HG02642 (cell line): ENCODE measurements at regions not wholly inside any gene's neighbourhood (a gene's known extent, or its start where the extent isn't known, plus 50 kb on each side); places are given as distances from the start of the nearest gene placed in this dataset.
"Not testable (repeated sequence)": the region's sequence is repeated elsewhere in the genome, so short reads cannot be mapped to it uniquely, and the experiment has no call there.

ENCODE experiments used
- ATAC-seq: cut with Tn5 transposase; IDR thresholded peaks from one replicate; pipeline ENCODE4 v1.9.1; 2021; ENCODE audit warnings: mild to moderate bottlenecking; ENCODE audit not compliant: unreplicated experiment, poor library complexity

DNA sequence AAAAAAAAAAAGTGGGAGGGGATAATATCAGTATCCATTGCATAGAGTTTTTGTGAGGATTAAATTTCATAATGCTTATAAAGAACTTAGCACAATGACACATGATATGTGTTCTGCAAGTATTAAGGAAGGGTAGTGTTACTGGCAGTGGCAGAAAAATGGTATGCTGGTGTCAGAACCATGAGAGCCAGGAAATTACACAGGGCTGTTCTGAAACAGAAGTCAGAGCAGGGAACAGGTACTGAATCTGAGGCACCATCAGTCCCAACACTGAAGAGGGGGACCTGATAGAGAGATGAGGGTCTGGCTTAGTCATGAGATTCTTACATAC, 601.1 kb upstream of the GRIA3 start:
- no peak for ATAC-seq

- no peak for ATAC-seq
These were observed 600.5 kb upstream of the GRIA3 start for GRCh38 chrX:122583551-122583950.

GRCh38 chrX:122584981-122585380, 599.1 kb upstream of the GRIA3 start:
- no peak for ATAC-seq

GRCh38 chrX:122586831-122587230, 597.2 kb upstream of the GRIA3 start:
- no peak for ATAC-seq

DNA sequence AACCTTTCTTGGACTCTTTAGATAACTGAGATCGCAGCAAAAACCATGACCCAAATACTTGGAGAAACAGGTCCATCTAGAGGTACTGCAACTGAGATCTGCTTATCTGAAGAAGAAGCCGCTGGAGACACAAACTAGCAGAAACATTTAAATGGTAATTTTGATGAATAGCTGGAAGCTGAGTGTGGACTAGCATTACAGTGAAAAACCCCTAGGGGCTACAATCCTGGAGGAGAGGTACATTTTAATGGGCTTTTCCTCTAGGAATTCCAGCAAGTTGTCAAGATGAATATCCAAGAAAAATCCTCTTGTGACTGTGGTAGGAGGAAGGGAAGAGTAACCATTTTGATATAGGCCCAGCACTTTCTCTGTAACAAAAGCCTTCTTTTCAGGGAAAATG, 592.5 kb upstream of the GRIA3 start:
- ATAC-seq = no peak

GRCh38 chrX:122596998-122597397, 587.1 kb upstream of the GRIA3 start:
- no peak for ATAC-seq

DNA sequence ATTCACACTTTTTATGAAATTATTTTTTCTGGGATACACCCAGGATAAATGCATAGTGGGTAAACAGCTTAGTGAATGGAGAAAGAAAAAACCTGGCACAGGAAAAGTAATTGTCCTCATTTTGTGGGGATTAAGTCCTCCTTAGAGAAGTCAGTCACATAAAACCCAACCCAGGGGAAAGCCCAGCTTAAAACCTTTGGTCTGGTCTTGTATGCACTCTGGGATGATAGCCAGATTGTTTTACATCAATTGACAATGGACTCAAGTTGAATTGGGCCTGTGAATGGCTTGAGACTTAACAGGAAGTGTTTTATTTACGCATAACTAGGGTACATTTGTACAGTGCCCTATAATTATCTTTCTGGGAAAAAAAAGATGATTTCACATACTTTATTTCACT, 561.3 kb upstream of the GRIA3 start:
- no peak for ATAC-seq

DNA sequence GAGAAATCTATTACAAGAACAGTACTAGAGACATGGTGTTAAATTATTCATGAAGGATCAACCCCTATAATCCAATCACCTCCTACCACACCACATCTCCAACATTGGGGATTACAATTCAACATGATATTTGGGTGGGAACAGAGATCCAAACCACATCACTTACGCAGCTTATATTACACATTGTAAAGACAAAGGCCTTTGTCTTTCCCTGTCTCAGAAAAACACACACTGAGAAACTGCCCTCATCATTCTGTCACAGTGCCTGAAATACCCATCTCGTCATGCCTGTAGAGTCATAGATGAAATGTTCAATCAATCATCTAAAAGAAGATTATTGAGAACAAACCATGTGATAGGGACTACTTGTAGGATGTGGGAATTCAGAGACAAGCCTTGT, 558.8 kb upstream of the GRIA3 start:
- ATAC-seq = no peak

DNA sequence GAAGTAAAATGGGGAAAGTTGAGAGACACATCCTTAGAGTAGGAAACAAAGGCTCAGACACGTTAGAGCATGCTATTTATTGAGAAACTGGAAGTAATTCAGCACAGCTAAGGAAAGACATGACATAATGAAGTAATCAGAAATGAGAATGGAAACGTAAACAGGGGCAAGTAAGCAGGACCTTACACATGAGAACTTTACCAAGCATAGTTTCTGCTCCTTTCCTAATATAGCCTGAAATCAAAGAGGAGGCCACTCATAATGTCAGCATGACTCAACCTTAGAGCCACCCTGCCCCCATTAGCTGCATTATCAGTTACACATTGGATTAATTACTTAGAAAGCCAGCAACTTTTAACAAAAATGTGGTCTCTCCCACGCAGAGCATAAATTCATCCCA, 558.3 kb upstream of the GRIA3 start:
- no peak for ATAC-seq

DNA sequence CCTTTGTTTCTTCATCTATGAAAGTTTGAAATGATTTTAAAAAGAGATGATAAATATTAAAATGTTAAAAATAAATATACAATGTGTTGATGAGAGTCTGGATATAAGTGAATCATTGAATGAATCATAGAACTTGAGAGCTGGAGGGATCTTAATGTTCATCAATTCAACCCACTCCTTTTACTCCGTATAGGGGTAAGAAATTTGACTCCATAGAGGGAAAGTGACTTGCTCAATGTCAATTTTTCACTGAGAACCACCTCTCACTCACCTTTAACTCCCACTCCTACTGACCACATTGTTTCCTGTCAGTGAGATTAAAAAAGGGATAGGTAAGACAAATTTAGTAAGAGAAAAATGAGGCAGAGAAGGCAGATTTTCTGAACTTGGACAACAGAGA, 557.2 kb upstream of the GRIA3 start:
- no peak for ATAC-seq

DNA sequence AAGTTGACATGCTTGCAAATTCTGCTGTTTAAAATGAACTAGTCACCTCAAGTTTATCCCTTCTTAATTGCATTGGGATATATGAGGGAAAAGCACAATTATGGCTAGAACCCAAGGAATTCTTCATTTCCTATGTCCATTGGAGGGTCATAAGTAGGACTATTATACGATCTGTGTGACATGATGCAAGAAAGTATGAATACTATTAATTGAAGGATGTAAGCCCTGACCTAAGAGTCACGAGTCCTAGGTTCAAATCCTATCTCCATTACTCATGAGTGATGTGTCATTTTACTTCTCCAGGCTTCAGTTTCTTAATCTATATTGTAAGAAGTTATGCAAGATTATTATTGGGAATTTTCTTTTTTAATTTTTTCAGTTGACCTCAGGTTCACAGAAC, 542.9 kb upstream of the GRIA3 start:
- no peak for ATAC-seq

DNA sequence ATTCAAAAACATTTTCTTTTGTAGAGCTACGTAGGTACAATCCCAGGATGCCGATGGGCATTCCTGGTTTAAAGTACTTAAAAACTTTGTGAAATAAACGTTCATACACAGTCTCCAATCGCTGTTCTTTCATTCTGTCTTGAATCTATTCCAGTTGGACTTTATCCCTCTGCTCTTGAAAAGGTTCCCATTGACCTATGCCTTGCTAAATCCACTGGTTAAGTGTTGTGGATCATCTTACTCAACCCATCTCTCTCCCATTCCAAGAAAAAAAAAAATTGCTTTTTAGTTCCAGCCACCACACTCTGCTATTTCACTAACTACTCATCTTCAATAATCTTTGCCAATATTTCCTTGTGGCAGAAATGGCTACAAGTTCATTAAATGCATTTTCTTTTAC, 542.3 kb upstream of the GRIA3 start:
- ATAC-seq = no peak

GRCh38 chrX:122655256-122655655, 528.8 kb upstream of the GRIA3 start:
- not testable (repeated sequence) for ATAC-seq

GRCh38 chrX:122666601-122667000, 517.5 kb upstream of the GRIA3 start:
- ATAC-seq = no peak

DNA sequence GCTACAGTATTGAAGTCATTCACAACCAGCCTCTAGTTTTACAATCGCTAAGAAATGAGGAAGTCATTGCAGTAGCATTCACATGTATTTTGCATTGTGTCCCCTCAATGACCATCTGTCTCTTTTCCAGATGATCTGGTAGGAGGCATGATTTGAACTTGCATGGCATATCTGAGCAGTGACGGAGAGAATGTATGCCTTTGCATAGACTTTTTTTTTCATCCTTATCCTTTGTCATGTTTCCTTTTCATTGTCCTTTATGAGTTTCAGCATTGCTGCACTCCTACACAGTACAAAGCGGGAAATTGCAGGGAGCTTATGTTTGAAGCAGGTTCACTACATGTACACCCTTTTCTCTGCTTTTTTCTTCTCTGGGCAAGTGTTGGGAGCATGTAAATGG, 516.4 kb upstream of the GRIA3 start:
- no peak for ATAC-seq

DNA sequence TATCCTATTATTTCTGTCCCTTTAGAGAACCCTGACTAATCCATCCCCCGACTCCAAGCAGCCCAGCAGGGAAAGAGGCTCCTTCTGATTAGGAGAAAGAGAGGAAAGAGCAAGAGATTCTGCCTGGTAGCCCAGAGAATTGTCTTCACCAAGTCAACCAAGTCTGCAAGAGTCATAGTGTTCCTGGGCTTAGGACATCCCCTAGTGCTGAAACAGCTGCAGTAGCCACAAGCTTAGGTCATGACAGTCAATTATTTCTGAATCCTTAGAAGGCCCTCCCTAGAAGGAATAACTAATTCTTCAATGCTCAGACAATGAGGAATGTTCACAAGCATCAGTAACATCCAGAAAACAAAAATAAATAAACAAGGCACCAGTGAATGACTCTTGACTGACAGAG, 480.3 kb upstream of the GRIA3 start:
- no peak for ATAC-seq

- no peak for ATAC-seq
These were observed 444.3 kb upstream of the GRIA3 start for GRCh38 chrX:122739770-122740169.

GRCh38 chrX:122770581-122770980, 413.5 kb upstream of the GRIA3 start:
- no peak for ATAC-seq

GRCh38 chrX:122771933-122772332, 412.1 kb upstream of the GRIA3 start:
- no peak for ATAC-seq

GRCh38 chrX:122777766-122778165, 406.3 kb upstream of the GRIA3 start:
- no peak for ATAC-seq

DNA sequence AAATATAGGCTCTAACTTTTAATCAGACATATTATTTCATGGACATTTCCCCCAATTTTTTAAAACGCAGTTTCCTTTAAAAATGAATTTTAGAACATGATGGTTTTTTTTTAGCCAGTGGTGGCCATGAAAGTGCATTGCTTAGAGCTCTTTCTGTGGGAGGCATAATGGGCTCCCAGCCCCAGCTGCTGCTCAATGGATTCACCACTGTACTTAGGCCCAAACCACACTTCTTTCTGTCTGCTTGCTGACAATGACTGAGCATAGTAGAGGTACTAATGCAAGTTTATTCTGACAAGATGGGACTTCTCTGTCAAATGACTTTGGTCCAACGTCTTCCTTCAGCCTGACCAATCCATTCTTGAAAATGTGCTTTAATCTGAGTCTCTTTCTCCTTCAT, 400.2 kb upstream of the GRIA3 start:
- ATAC-seq = no peak

DNA sequence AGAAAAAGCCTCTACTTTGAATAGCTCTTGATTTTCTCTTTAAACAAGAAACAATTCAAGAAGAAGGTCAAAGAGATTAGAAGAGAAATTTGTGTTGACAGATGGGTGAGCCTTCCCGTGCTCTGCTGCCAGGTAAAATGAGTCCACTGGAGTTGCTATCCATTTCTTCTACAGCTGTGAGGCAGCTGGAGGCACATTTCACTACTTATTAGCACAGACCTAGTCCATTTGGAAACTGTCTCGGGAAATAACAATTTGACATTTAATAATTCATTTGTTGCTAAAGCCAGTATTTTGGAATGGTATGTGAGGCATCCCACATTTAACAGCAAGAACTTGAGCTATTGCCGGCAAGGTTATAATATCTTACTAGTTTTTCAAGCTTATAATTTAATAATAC, 396.8 kb upstream of the GRIA3 start:
- no peak for ATAC-seq

DNA sequence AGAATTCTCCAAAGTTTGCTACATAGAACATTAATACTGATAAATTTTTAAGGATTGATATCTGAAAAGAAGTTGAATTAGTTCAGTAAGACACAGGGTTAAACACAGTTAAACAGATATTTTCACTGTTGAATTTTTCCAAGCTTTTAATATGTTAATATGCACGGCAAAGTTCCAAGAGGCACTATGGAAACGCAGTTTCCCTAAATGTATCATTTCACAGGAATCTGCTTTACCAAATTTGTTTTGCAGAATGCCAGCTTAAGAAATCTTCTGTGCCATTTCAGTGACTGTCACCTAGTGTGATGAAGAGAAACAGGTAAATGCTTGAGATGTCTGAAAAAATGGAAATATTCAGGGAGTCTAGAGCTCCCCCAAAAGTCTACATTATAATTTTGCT, 395.9 kb upstream of the GRIA3 start:
- no peak for ATAC-seq
